Coronary artery (tissue), 2 donors: ENCODE measurements at regions not wholly inside any gene's neighbourhood (a gene's known extent, or its start where the extent isn't known, plus 50 kb on each side); places are given as distances from the start of the nearest gene placed in this dataset.
A peak's percentile ranks its signal among the peaks of the same experiment; 100 is the strongest.

Experiments
- DNase-seq: peaks from one replicate; pipeline ENCODE4 v3.0.0-alpha.2; 2017; ENCODE audit warnings: low spot score
- H3K27ac ChIP-seq, 2 donors: fragments of 200-600 bp; sonication (generic); one replicate each; pipeline ENCODE4 v1.5.1; 2016 to 2019
- H3K4me3 ChIP-seq: fragments of 200-600 bp; sonication (generic); 2 replicates; pipeline ENCODE4 v1.5.1; 2016; ENCODE audit warnings: mild to moderate bottlenecking, moderate library complexity
- CTCF ChIP-seq: fragments of 200-600 bp; sonication (generic); IDR thresholded peaks from one replicate; pipeline ENCODE4 v1.5.1; 2019; ENCODE audit warnings: antibody characterized with exemption

- Histone ChIP-seq H3K27ac (no peak overlapping the region), H3K4me3 (no peak overlapping the region)
- TF ChIP-seq CTCF = no peak
- peak; percentile 52 for DNase-seq
Measured at GRCh38 chr10:128865436-128866195, 601.4 kb upstream of the MGMT start.

- Histone ChIP-seq H3K27ac (no peak overlapping the region), H3K4me3 (no peak overlapping the region)
- no peak for TF ChIP-seq CTCF
- DNase-seq = no peak
Measured at GRCh38 chr10:128866551-128866950, 600.5 kb upstream of the MGMT start.

GRCh38 chr10:128867210-128867609 lies 599.8 kb upstream of the MGMT start:
- DNase-seq = no peak
- TF ChIP-seq CTCF = no peak

DNA sequence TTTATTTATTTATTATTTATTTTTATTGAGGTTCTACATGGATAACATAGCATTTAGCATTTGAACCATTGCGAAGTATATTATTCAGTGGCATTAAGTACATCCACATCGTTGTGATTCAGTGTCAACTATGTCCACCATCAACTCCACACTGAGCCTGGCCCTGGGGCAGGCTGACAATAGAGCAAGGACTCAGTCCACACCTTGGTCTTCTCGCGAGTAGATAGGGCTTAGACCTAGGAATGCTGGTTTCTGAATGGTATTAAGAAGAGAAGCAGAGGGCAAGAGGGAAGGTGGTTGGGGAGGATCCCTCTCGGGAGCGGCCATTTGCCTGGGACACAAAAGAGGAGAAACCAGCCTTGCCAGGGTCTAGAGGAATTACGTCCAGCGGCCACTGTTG lies 599.2 kb upstream of the MGMT start:
- TF ChIP-seq CTCF = no peak
- DNase-seq = peak; percentile 38
- no peak overlapping the region for H3K27ac ChIP-seq
- H3K4me3 ChIP-seq = no peak overlapping the region

More at GRCh38 chr10:128867210-128867609, 599.8 kb upstream of the MGMT start:
- Histone ChIP-seq H3K4me3 (no peak overlapping the region), H3K27ac (no peak overlapping the region)

- no peak for DNase-seq
- no peak for TF ChIP-seq CTCF
- H3K27ac ChIP-seq = no peak overlapping the region
- no peak overlapping the region for H3K4me3 ChIP-seq
Measured at GRCh38 chr10:128868481-128868880, 598.6 kb upstream of the MGMT start.

DNA sequence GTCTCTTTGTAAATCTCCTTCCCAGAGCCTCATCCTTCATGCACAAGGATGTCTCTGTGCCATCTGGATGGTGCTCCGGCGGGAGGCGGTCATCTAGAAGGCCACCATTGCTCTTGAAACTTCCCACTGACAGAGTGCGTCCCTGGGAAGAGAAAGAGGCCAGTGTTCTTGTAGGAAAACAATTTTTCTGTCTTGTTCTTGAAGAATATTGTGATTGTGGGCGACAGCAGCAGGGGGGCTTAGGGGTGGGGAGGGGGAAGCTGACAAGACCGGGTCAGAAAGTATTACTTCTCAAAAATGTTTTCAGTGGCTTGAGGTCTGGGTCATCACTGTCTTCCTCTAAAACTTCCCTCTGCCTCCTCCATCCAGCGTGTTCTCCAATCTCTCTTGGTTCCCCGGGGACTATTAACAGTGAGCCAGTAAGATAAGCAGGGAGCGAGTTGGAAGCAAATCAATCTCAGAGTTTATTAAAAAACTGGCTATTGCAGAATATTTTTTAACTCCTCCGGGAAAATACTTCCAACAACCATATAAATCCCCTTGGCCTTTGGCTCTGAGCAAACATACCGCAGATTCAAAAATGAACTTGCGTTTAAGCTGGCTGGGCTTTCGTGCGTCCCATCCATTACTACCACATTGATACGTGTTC lies 597.8 kb upstream of the MGMT start:
- DNase-seq = peak; percentile 45
- no peak overlapping the region for H3K27ac ChIP-seq
- H3K4me3 ChIP-seq = no peak overlapping the region
- TF ChIP-seq CTCF = no peak
